GM18507 (cell line): ENCODE measurements at regions not wholly inside any gene's neighbourhood (a gene's known extent, or its start where the extent isn't known, plus 50 kb on each side); places are given as distances from the start of the nearest gene placed in this dataset.

Source experiments
- DNase-seq: peaks from one replicate; pipeline ENCODE4 v3.0.0; 2011; ENCODE audit warnings: low read depth; ENCODE audit not compliant: insufficient read length; ENCODE audit errors: extremely low spot score
- FAIRE-seq: peaks from 2 replicates; lab custom pipeline; 2011; peaks lifted over from hg19 to GRCh38; lab: Jason Lieb, UNC

- FAIRE-seq = no peak
- no peak for DNase-seq
Observed at GRCh38 chr5:125720348-125720685, 702.9 kb upstream of the GRAMD2B start.

DNA sequence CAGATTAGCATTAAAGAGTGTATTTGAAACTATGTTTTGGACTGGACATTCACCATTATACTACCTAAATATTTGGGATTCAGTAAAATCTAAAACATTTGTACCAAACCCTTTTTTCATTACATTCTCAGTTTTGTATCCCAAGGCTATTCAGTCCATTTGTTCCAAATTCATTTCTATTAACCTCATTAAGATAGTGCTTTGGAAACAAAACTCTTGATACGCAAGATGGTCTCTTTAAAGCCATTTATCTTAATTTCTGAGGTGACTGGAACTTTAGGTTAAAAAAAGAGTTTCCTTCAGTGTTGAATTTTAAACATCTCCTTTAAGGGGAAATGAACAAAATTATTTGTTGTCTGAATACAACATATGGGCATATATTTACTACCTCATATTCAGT lies 702.5 kb upstream of the GRAMD2B start:
- DNase-seq = no peak
- FAIRE-seq = no peak

GRCh38 chr5:125722550-125722949 lies 700.7 kb upstream of the GRAMD2B start:
- FAIRE-seq (no peak), DNase-seq (no peak)

DNA sequence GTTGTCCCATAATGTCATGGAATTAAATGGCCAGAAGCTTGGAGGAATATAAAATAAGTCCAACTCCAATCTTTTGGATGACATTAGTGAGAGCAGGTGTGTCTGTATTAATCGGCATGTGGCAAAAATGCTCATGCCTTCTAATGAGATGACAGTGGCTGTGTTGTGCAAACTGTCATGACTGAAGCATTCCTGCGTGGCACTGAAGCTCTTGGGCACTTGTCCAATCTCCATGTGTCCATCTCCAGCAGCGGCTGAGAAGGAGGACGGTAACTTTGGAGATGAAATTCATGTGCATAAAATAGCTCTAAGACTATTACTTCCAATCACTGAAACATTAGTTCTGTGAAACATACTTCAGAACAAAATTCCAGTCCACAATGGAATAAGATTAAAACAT lies 697.5 kb upstream of the GRAMD2B start:
- FAIRE-seq (no peak), DNase-seq (no peak)

GRCh38 chr5:125743939-125744338 lies 679.3 kb upstream of the GRAMD2B start:
- FAIRE-seq = no peak
- DNase-seq = no peak

DNA sequence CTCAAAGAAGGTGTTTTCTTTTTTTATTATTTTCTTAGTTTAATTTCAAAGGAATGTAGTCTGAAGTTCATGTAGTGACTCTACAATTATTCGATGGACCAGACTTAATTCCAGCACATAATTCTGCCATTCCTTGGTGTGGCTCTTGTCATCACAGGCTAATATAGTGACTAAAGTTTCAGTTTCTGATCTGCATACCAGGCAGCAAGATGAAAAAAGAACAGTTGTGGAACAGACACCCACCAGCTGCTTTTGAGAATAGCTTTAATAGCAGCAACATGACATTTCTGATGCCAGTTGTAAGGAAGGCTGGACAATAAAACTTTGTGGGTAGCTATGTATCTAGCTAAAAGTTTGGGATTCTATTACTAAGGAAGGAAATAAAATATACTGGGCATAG lies 676.3 kb upstream of the GRAMD2B start:
- FAIRE-seq = no peak
- no peak for DNase-seq

DNA sequence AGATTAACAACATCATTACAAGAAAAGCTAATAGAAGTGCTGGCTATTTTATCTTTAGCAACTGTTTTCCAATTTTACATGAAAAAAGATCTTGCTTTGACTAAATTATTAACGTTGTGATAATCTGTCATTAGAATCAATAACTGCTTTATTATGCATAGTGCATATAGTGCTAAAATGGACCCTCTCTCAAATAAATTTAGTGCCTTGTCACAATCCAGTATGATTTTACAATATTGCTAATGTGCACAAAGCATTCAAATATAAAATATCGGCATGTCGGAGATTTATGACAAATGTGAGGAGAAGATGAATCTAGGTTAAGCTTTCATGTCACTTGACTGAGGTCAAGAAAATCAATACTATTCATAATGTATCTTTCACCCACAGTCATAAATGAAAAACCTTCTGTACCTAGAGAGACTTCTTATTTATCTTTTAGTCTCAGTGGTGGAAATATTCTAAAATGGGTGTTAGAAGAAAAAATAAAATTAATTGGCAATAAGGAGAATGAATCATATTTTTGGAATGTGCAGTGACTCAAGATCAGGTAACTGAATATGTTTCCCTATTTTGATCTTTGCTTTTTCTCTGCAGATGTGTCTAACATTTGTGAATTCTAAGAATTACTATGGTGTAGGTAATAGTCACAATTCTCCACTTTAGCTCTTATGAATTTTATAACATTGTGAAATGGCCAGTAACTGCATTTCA lies 672.9 kb upstream of the GRAMD2B start:
- FAIRE-seq (no peak), DNase-seq (no peak)

DNA sequence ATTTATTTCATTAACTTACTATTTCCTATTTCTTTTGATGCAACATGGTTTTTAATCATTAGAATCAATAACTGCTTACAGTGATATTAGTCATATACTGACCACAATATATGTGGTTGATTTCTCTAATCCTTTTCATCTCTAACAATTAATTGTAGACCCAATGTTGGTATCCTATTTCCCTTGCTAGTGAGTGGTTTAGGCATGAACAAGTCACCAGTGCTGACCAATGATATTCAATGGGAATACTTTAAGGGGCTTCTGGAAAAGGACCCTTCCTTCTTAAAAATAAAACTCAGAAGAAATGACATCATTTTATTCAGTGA lies 672.4 kb upstream of the GRAMD2B start:
- no peak for FAIRE-seq
- DNase-seq = no peak

DNA sequence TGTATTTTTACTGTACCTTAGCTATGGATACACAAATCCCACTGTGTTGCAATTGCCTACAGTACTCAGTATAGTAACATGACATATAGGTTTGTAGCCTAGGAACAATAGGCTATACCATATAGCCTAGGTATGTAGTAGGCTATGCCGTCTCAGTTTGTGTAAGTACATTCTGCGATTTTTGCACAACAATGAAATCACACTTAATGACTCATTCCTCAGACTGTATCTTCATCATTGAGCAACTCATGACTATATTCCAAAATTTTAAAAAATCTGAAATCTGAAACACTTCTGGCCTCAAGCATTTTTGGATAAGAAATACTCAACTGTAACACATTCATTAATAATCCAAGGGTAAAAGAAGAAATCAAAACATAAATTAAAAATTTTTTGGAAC lies 666.8 kb upstream of the GRAMD2B start:
- FAIRE-seq (no peak), DNase-seq (no peak)

DNA sequence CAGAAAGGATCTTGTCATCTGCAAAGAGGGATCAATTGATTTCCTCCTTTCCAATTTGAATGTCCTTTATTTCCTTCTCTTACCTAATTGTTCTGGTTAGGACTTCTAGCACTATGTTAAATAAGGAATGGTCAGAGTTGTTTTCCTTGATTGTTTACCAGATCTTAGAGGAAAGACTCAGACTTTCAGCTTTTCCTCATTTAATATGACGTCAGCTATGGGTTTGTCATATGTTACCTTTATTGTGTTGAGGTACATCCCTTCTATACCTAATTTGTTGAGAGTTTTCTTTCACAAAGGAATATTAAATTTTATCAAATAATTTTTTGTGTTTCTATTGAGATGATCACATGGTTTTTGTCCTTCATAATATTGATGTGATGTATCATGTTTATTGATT lies 656.5 kb upstream of the GRAMD2B start:
- FAIRE-seq = no peak
- DNase-seq = no peak

- DNase-seq (no peak), FAIRE-seq (no peak)
Observed at GRCh38 chr5:125775896-125776295, 647.3 kb upstream of the GRAMD2B start.

DNA sequence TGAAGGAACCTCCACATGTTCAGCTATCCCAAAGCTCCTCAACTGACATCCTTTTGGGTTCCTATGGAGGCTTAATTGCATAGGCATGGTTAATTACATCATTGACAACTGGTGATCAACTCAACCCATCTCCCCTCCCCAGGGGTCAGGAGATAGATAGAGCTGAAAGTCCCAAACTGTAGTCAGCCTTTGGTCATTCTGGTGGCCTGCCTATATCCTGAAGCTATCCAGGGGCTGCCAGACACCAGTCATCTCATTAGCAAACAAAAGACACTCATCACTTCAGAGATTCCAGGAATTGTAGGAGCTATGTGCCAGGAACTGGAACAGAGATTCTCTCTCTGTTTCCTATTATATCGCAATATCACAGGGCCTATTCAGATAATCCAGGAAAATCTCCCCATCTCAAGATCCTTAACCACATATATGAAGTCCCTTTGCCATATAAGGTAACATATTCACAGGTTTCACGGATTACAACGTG lies 646.5 kb upstream of the GRAMD2B start:
- FAIRE-seq = no peak

DNA sequence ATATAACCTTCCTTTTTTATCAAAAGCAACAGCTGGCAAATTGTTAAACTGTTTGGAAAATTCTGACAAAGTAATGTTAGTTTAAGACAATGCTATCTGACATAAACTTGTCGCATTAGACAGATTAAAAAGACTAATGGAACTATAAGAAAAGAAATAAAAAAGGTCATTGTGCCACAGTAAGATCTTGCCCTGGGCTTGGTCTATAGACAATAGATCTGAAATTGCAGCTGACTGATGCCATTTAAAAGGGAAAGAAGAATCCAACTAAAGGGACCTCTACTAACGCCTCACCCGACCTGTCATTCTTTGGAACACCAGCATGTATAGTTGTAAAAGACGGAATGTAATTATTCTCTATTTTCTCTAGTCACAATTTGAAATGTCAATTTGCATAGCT lies 644.4 kb upstream of the GRAMD2B start:
- DNase-seq (no peak), FAIRE-seq (no peak)

More for the DNA sequence above, 646.5 kb upstream of the GRAMD2B start:
- no peak for DNase-seq

DNA sequence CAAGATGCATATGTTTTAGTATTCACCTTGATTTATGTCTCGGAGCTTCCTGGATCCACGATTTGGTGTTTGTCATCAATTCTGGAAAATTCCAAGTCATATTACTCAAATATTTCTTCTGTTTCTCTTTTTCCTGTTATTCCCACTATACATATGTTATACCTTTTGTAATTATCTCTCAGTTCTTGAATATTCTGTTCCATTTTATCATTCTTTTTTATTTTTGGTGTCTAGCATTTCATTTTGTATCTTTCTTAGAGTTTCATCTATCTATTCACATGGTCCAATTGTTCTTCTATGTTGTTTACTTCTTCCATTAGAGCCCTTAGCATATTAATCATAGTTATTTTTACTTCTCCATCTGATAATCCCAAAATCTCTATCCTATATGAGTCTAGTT lies 637.8 kb upstream of the GRAMD2B start:
- DNase-seq (no peak), FAIRE-seq (no peak)

DNA sequence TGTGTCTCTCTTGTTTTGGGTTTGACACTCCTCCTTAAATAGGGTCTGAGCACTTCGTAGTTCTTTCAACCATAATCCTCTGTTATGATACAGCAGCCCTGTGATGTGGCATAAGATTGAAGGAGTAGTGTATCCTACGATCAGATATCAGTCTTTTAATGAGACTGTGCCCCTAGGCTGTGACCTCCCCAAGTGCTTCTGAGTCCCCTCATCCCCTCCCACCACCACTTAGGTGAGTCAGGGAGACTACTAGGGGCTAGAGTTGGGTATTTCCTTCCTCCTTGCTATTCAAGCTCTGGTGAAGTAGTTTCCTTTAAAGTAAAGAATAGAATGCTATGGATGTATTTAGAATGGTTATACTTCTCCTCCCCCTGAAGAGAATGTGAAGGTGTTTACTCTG lies 637.2 kb upstream of the GRAMD2B start:
- DNase-seq = no peak
- FAIRE-seq = no peak

DNA sequence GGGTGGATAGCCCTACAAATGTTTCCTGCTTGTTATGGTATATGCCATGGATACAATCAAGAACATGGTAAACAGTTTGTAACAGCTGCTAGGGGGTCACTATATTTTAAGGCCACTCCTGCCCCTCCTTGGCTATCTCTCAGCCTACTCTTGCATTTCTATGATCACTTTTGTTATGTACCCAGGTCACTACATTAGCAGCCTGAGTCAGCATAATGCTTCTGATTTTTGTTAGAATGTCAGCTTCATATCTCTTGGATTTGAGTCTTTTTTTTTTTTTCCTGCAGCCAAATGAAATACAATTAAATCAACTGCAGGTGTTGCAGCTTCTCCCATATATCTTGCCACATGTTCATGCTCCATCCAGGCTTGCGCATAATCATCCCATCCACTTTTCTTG lies 629.7 kb upstream of the GRAMD2B start:
- DNase-seq = no peak
- FAIRE-seq = no peak

DNA sequence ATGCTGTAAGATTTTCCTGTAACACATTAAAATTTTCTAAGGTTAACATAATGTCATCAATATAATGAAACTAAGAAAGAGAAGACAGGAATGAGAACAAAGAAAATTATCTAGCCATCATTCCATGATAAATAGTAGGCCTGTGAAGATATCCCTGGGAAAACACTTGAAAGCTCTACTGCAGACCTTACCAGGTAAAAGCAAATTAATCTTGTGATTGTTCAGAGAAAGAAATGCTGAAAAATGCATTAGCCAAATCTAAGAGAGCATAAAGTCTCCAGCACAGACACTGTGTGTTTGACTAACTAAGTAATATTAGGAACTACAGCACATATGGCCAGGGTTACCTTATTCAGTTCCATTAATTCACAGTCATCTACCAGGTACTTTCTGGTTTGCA lies 628.3 kb upstream of the GRAMD2B start:
- DNase-seq (no peak), FAIRE-seq (no peak)

DNA sequence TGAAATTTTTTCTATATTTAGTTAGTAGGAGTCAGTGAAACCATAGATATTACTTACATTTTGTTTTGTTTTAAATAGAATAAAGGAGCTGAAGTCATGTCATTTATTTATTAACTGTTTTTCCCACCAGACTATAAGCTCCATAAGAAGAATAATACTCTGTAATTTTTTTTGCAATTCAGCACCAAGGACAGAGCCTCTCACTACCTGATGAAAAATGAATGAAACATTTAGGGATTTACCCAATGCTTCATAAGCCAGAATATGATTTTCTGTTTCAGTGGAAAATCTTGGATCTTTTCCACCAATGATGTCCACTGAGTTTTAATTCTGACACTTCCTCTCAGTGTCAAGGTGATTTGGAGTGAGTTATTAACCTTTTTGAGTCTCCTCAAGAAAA lies 624.9 kb upstream of the GRAMD2B start:
- DNase-seq (no peak), FAIRE-seq (no peak)

GRCh38 chr5:125812651-125813050 lies 610.6 kb upstream of the GRAMD2B start:
- DNase-seq (no peak), FAIRE-seq (no peak)

- no peak for FAIRE-seq
- no peak for DNase-seq
Observed at GRCh38 chr5:125813221-125813974, 609.8 kb upstream of the GRAMD2B start.

- DNase-seq (no peak), FAIRE-seq (no peak)
Observed at GRCh38 chr5:125814119-125814518, 609.1 kb upstream of the GRAMD2B start.
